Mucosa of descending colon (tissue), 3 donors: ENCODE measurements at regions not wholly inside any gene's neighbourhood (a gene's known extent, or its start where the extent isn't known, plus 50 kb on each side); places are given as distances from the start of the nearest gene placed in this dataset.

Experiments
- ATAC-seq: fragments of 200-7000 bp; cut with Tn5 transposase; one replicate; pipeline ENCODE4 v1.9.1; 2020; ENCODE audit warnings: mild to moderate bottlenecking, moderate library complexity
- DNase-seq, 3 donors: peaks; one replicate each; pipeline ENCODE4 v3.0.0-alpha.2; 2020
- H3K36me3 ChIP-seq: fragments of 200-600 bp; one replicate; pipeline ENCODE4 v1.8.0; 2021; ENCODE audit warnings: low read depth, mild to moderate bottlenecking
- H3K4me1 ChIP-seq: fragments of 200-600 bp; one replicate; pipeline ENCODE4 v1.8.0; 2021; ENCODE audit warnings: low read depth, mild to moderate bottlenecking
- H3K4me3 ChIP-seq: fragments of 200-600 bp; one replicate; pipeline ENCODE4 v1.8.0; 2021; ENCODE audit warnings: mild to moderate bottlenecking
- H3K9me3 ChIP-seq: fragments of 200-600 bp; one replicate; pipeline ENCODE4 v1.8.0; 2021; ENCODE audit warnings: mild to moderate bottlenecking
- CTCF ChIP-seq: fragments of 200-600 bp; IDR thresholded peaks from one replicate; pipeline ENCODE4 v1.8.0; 2022; ENCODE audit warnings: antibody characterized with exemption, mild to moderate bottlenecking
- intact Hi-C, 2 donors: fragments of 100-400 bp; cut with DNase I in 1 of 2; cut with micrococcal nuclease in 1 of 2; formaldehyde crosslinking; loops; one replicate each; pipeline versions ENCODE4 v1.11.0 to v1.11.1; 2022; cut with DNase I, micrococcal nuclease
- donor health status: DM: no; HTN: no; CAD: no; lungs with moderate emphysema.
- donor health status: DM: no; HTN: no; CAD: no.
- donor health status: DM: no; HTN: yes; CAD: no.

GRCh38 chr13:55190996-55191395 is 1949.7 kb upstream of the PRR20A start:
- DNase-seq (no peak), ATAC-seq (no peak)
- TF ChIP-seq CTCF, result no peak
- H3K4me3 ChIP-seq, result no peak overlapping the region
- H3K9me3 ChIP-seq, result peaks cover 35% of the 10 kb centered on the region
- no peaks in the 10 kb centered on the region for H3K36me3 ChIP-seq
- intact Hi-C loops, result no loop called here
- H3K4me1 ChIP-seq, result no peaks in the 10 kb centered on the region

GRCh38 chr13:55199134-55199533 is 1941.6 kb upstream of the PRR20A start:
- peaks cover 55% of the 10 kb centered on the region for H3K9me3 ChIP-seq
- H3K36me3 ChIP-seq, result no peaks in the 10 kb centered on the region
- no peak overlapping the region for H3K4me3 ChIP-seq
- DNase-seq (no peak), ATAC-seq (no peak)
- H3K4me1 ChIP-seq, result no peaks in the 10 kb centered on the region
- TF ChIP-seq CTCF, result no peak
- intact Hi-C loops, result no loop called here

GRCh38 chr13:55214841-55215345 is 1925.8 kb upstream of the PRR20A start:
- H3K36me3 ChIP-seq, result no peaks in the 10 kb centered on the region
- no peaks in the 10 kb centered on the region for H3K4me1 ChIP-seq
- peaks cover 8% of the 10 kb centered on the region for H3K9me3 ChIP-seq
- no peak for DNase-seq
- no peak overlapping the region for H3K4me3 ChIP-seq
- intact Hi-C loops, result no loop called here
- TF ChIP-seq CTCF, result no peak
- ATAC-seq, result no peak

GRCh38 chr13:55219538-55219937 is 1921.2 kb upstream of the PRR20A start:
- intact Hi-C loops, result no loop called here
- no peaks in the 10 kb centered on the region for H3K4me1 ChIP-seq
- ATAC-seq, result no peak

GRCh38 chr13:55229906-55230569 is 1910.7 kb upstream of the PRR20A start:
- H3K9me3 ChIP-seq, result peaks cover 66% of the 10 kb centered on the region
- H3K4me3 ChIP-seq, result no peak overlapping the region
- intact Hi-C loops, result no loop called here
- no peak for DNase-seq
- no peak for TF ChIP-seq CTCF
- no peak for ATAC-seq
- no peaks in the 10 kb centered on the region for H3K4me1 ChIP-seq
- H3K36me3 ChIP-seq, result no peaks in the 10 kb centered on the region

More at GRCh38 chr13:55219538-55219937, 1921.2 kb upstream of the PRR20A start:
- no peaks in the 10 kb centered on the region for H3K36me3 ChIP-seq
- no peak for TF ChIP-seq CTCF
- peaks cover 2% of the 10 kb centered on the region for H3K9me3 ChIP-seq
- H3K4me3 ChIP-seq, result no peak overlapping the region
- DNase-seq, result no peak

- intact Hi-C loops, result no loop called here
- no peak overlapping the region for H3K4me3 ChIP-seq
- no peak for TF ChIP-seq CTCF
- no peaks in the 10 kb centered on the region for H3K36me3 ChIP-seq
- ATAC-seq, result no peak
- no peaks in the 10 kb centered on the region for H3K4me1 ChIP-seq
- no peak for DNase-seq
- peaks cover 70% of the 10 kb centered on the region for H3K9me3 ChIP-seq
Measured at GRCh38 chr13:55230570-55230908, 1910.2 kb upstream of the PRR20A start.
